Astrocyte (in vitro differentiated cells and primary cell): ENCODE measurements at regions not wholly inside any gene's neighbourhood (a gene's known extent, or its start where the extent isn't known, plus 50 kb on each side); places are given as distances from the start of the nearest gene placed in this dataset.
A peak's percentile ranks its signal among the peaks of the same experiment; 100 is the strongest.

ENCODE experiments used
- DNase-seq: peaks from one replicate; pipeline ENCODE4 v3.0.0-alpha.2; 2010; ENCODE audit warnings: low read depth
- FAIRE-seq: peaks from 2 replicates; lab custom pipeline; 2011; peaks lifted over from hg19 to GRCh38; lab: Jason Lieb, UNC
- H2AFZ ChIP-seq: 2 replicates; pipeline ENCODE4 v1.6.0; 2012; ENCODE audit warnings: low read depth, low read length, inconsistent platforms
- H3K27ac ChIP-seq: 2 replicates; pipeline ENCODE4 v1.5.1; 2011; ENCODE audit warnings: low read depth, low read length, inconsistent platforms
- H3K27me3 ChIP-seq: 2 replicates; pipeline ENCODE4 v1.6.0; 2011; ENCODE audit warnings: low read length, inconsistent platforms; ENCODE audit not compliant: insufficient read depth
- H3K36me3 ChIP-seq: 2 replicates; pipeline ENCODE4 v1.5.1; 2011; ENCODE audit warnings: low read length, inconsistent platforms; ENCODE audit not compliant: insufficient read depth
- H3K4me1 ChIP-seq: 2 replicates; pipeline ENCODE4 v1.5.1; 2011; ENCODE audit warnings: low read length, inconsistent platforms; ENCODE audit not compliant: insufficient read depth
- H3K4me2 ChIP-seq: 2 replicates; pipeline ENCODE4 v1.6.0; 2012; ENCODE audit warnings: low read length, inconsistent platforms
- H3K4me3 ChIP-seq: 2 replicates; pipeline ENCODE4 v1.5.1; 2011; ENCODE audit warnings: low read depth, mild to moderate bottlenecking, low read length, inconsistent platforms; ENCODE audit not compliant: insufficient read depth
- H3K79me2 ChIP-seq: 2 replicates; pipeline ENCODE4 v1.6.0; 2012; ENCODE audit warnings: mild to moderate bottlenecking, low read length, inconsistent platforms; ENCODE audit not compliant: insufficient read depth
- H3K9ac ChIP-seq: 2 replicates; pipeline ENCODE4 v1.6.0; 2012; ENCODE audit warnings: mild to moderate bottlenecking, low read length, inconsistent platforms
- H3K9me3 ChIP-seq: 2 replicates; pipeline ENCODE4 v1.5.1; 2012; ENCODE audit warnings: low read depth, mild to moderate bottlenecking, low read length, inconsistent platforms; ENCODE audit not compliant: insufficient read depth
- H4K20me1 ChIP-seq: 2 replicates; pipeline ENCODE4 v1.6.0; 2012; ENCODE audit warnings: low read length, inconsistent platforms; ENCODE audit not compliant: insufficient read depth
- H3K27ac Mint-ChIP-seq: one replicate; pipeline ENCODE4 v1.8.0; 2021; ENCODE audit warnings: mild to moderate bottlenecking, mixed read lengths; ENCODE audit not compliant: unreplicated experiment
- H3K27me3 Mint-ChIP-seq: one replicate; pipeline ENCODE4 v1.8.0; 2021; ENCODE audit warnings: low read depth, mixed read lengths; ENCODE audit not compliant: unreplicated experiment
- H3K36me3 Mint-ChIP-seq: one replicate; pipeline ENCODE4 v1.8.0; 2021; ENCODE audit warnings: low read depth, mixed read lengths; ENCODE audit not compliant: unreplicated experiment
- H3K4me1 Mint-ChIP-seq: one replicate; pipeline ENCODE4 v1.8.0; 2021; ENCODE audit warnings: low read depth, mixed read lengths; ENCODE audit not compliant: unreplicated experiment
- H3K4me3 Mint-ChIP-seq: one replicate; pipeline ENCODE4 v1.8.0; 2021; ENCODE audit warnings: mild to moderate bottlenecking, moderate library complexity, mixed read lengths; ENCODE audit not compliant: unreplicated experiment
- H3K9me3 Mint-ChIP-seq: one replicate; pipeline ENCODE4 v1.8.0; 2021; ENCODE audit warnings: mild to moderate bottlenecking, mixed read lengths; ENCODE audit not compliant: unreplicated experiment
- CTCF ChIP-seq: IDR thresholded peaks from 2 replicates; pipeline ENCODE4 v1.5.1; 2011; ENCODE audit warnings: low read depth, mild to moderate bottlenecking, inconsistent platforms, low read length, moderate library complexity; ENCODE audit not compliant: insufficient read depth
- EZH2 ChIP-seq: IDR thresholded peaks from 2 replicates; pipeline ENCODE4 v1.6.1; 2012; ENCODE audit warnings: mild to moderate bottlenecking, low read length, inconsistent platforms; ENCODE audit not compliant: insufficient read depth

GRCh38 chr15:85312929-85313331 lies 67.5 kb upstream of the AKAP13 start:
- H3K9me3 ChIP-seq = no peaks in the 10 kb centered on the region
- peak overlapping the region; percentile 63 for H3K27ac ChIP-seq
- peak overlapping the region; percentile 92 for H3K27ac Mint-ChIP-seq
- H4K20me1 ChIP-seq = no peaks in the 10 kb centered on the region
- H3K4me3 ChIP-seq = peak overlapping the region; percentile 5
- peak overlapping the region; percentile 13 for H3K4me3 Mint-ChIP-seq
- no peaks in the 10 kb centered on the region for H3K79me2 ChIP-seq
- FAIRE-seq (no peak), DNase-seq (no peak)
- H3K9ac ChIP-seq = peak overlapping the region; percentile 45
- peaks cover 5% of the 10 kb centered on the region for H3K9me3 Mint-ChIP-seq
- H2AFZ ChIP-seq = no peak overlapping the region
- peak overlapping the region; percentile 59 for H3K4me2 ChIP-seq
- H3K4me1 Mint-ChIP-seq = peaks cover 49% of the 10 kb centered on the region
- peaks cover 22% of the 10 kb centered on the region for H3K4me1 ChIP-seq
- TF ChIP-seq EZH2 (no peak), CTCF (peak; percentile 23)
- no peaks in the 10 kb centered on the region for H3K27me3 ChIP-seq
- no peaks in the 10 kb centered on the region for H3K27me3 Mint-ChIP-seq
- H3K36me3 ChIP-seq = no peaks in the 10 kb centered on the region
- no peaks in the 10 kb centered on the region for H3K36me3 Mint-ChIP-seq

GRCh38 chr15:85313339-85313738 lies 67.1 kb upstream of the AKAP13 start:
- no peaks in the 10 kb centered on the region for H3K36me3 ChIP-seq
- no peaks in the 10 kb centered on the region for H3K79me2 ChIP-seq
- peak overlapping the region; percentile 63 for H3K27ac ChIP-seq
- H3K27ac Mint-ChIP-seq = peak overlapping the region; percentile 92
- H3K4me1 ChIP-seq = peaks cover 26% of the 10 kb centered on the region
- no peaks in the 10 kb centered on the region for H3K36me3 Mint-ChIP-seq
- no peak for FAIRE-seq
- peak overlapping the region; percentile 59 for H3K4me2 ChIP-seq
- no peak for TF ChIP-seq CTCF
- TF ChIP-seq EZH2 = no peak
- H3K4me3 Mint-ChIP-seq = peak overlapping the region; percentile 13
- no peaks in the 10 kb centered on the region for H3K9me3 ChIP-seq
- no peak overlapping the region for H2AFZ ChIP-seq
- no peaks in the 10 kb centered on the region for H3K27me3 Mint-ChIP-seq
- peak overlapping the region; percentile 22 for H3K9ac ChIP-seq
- DNase-seq = no peak
- H4K20me1 ChIP-seq = no peaks in the 10 kb centered on the region
- no peaks in the 10 kb centered on the region for H3K27me3 ChIP-seq
- H3K9me3 Mint-ChIP-seq = peaks cover 5% of the 10 kb centered on the region
- H3K4me3 ChIP-seq = peak overlapping the region; percentile 5
- H3K4me1 Mint-ChIP-seq = peaks cover 52% of the 10 kb centered on the region

- Histone ChIP-seq H3K27me3 (no peaks in the 10 kb centered on the region), H3K4me3 (no peak overlapping the region), H3K79me2 (no peaks in the 10 kb centered on the region), H3K36me3 (no peaks in the 10 kb centered on the region), H3K4me2 (no peak overlapping the region), H3K9me3 (no peaks in the 10 kb centered on the region), H3K4me1 (peaks cover 31% of the 10 kb centered on the region), H3K9ac (no peak overlapping the region), H3K27ac (peak overlapping the region; percentile 5), H2AFZ (no peak overlapping the region), H4K20me1 (no peaks in the 10 kb centered on the region)
- TF ChIP-seq EZH2 (no peak), CTCF (no peak)
- Mint-ChIP-seq H3K4me3 (peak overlapping the region; percentile 30), H3K9me3 (peaks cover 3% of the 10 kb centered on the region), H3K4me1 (peaks cover 58% of the 10 kb centered on the region), H3K36me3 (no peaks in the 10 kb centered on the region), H3K27ac (peak overlapping the region; percentile 42), H3K27me3 (no peaks in the 10 kb centered on the region)
- DNase-seq (peak; percentile 40), FAIRE-seq (no peak)
Measured at GRCh38 chr15:85314146-85314545, 66.3 kb upstream of the AKAP13 start.
